ENCODE measurements at regions not wholly inside any gene's neighbourhood (a gene's known extent, or its start where the extent isn't known, plus 50 kb on each side); places are given as distances from the start of the nearest gene placed in this dataset.

GRCh38 chr3:86838927-86839326 lies 152.0 kb downstream of the VGLL3 start:
- H3K9ac ChIP-seq (ENCODE audit: insufficient read depth, low read length) = no peak overlapping the region
- TF ChIP-seq CTCF (conservative IDR thresholded peaks at IDR 0.05 in 1 of 2, IDR thresholded peaks at IDR 0.05 in 1 of 2; ENCODE audit: low read depth in 1 of 2, low read length in 2 of 2) (no peak), EZH2 (IDR thresholded peaks at IDR 0.05; ENCODE audit: low read length, missing control alignments) (no peak)
- H3K27me3 ChIP-seq (ENCODE audit: control insufficient read depth, insufficient read depth, low read length) = no peaks in the 10 kb centered on the region
- H3K79me2 ChIP-seq (ENCODE audit: control insufficient read depth, insufficient read depth, low read length) = no peaks in the 10 kb centered on the region
- H3K27ac ChIP-seq (ENCODE audit: insufficient read depth, low read length) = no peak overlapping the region
- no peaks in the 10 kb centered on the region for H3K9me3 ChIP-seq (ENCODE audit: control insufficient read depth, insufficient read depth, low read depth, low read length)
- H3K4me3 ChIP-seq (replicated peaks in 1 of 4; ENCODE audit: control extremely low read depth in 1 of 4, insufficient read depth in 1 of 4, low read depth in 3 of 4, low read length in 4 of 4) = no peak overlapping the region
- DNase-seq (ENCODE audit: low read depth in 2 of 2) = no peak
- no peaks in the 10 kb centered on the region for H3K4me1 ChIP-seq (ENCODE audit: control insufficient read depth, extremely low read depth, insufficient read depth, low read length)
- no peaks in the 10 kb centered on the region for H4K20me1 ChIP-seq (ENCODE audit: control insufficient read depth, extremely low read depth, insufficient read depth, low read length)
- H3K36me3 ChIP-seq (ENCODE audit: control insufficient read depth, insufficient read depth, low read length) = no peaks in the 10 kb centered on the region
- no peak overlapping the region for H2AFZ ChIP-seq (ENCODE audit: low read length)
- no peak overlapping the region for H3K4me2 ChIP-seq (ENCODE audit: extremely low read depth, insufficient read depth, low read length)

GRCh38 chr3:86837871-86838270 lies 153.1 kb downstream of the VGLL3 start:
- H3K36me3 ChIP-seq (ENCODE audit: control insufficient read depth, insufficient read depth, low read length) = no peaks in the 10 kb centered on the region
- no peaks in the 10 kb centered on the region for H3K27me3 ChIP-seq (ENCODE audit: control insufficient read depth, insufficient read depth, low read length)
- no peaks in the 10 kb centered on the region for H3K79me2 ChIP-seq (ENCODE audit: control insufficient read depth, insufficient read depth, low read length)
- no peaks in the 10 kb centered on the region for H3K4me1 ChIP-seq (ENCODE audit: control insufficient read depth, extremely low read depth, insufficient read depth, low read length)
- no peak overlapping the region for H3K4me3 ChIP-seq (replicated peaks in 1 of 4; ENCODE audit: control extremely low read depth in 1 of 4, insufficient read depth in 1 of 4, low read depth in 3 of 4, low read length in 4 of 4)
- no peak overlapping the region for H3K9ac ChIP-seq (ENCODE audit: insufficient read depth, low read length)
- H3K9me3 ChIP-seq (ENCODE audit: control insufficient read depth, insufficient read depth, low read depth, low read length) = no peaks in the 10 kb centered on the region
- no peak overlapping the region for H3K4me2 ChIP-seq (ENCODE audit: extremely low read depth, insufficient read depth, low read length)
- no peaks in the 10 kb centered on the region for H4K20me1 ChIP-seq (ENCODE audit: control insufficient read depth, extremely low read depth, insufficient read depth, low read length)
- peak; percentile 7 to 40 for DNase-seq (ENCODE audit: low read depth in 2 of 2)
- H2AFZ ChIP-seq (ENCODE audit: low read length) = no peak overlapping the region
- H3K27ac ChIP-seq (ENCODE audit: insufficient read depth, low read length) = no peak overlapping the region
- no peak for TF ChIP-seq EZH2 (IDR thresholded peaks at IDR 0.05; ENCODE audit: low read length, missing control alignments)
- TF ChIP-seq CTCF (conservative IDR thresholded peaks at IDR 0.05 in 1 of 2, IDR thresholded peaks at IDR 0.05 in 1 of 2; ENCODE audit: low read depth in 1 of 2, low read length in 2 of 2) = no peak

- Histone ChIP-seq H4K20me1 (ENCODE audit: control insufficient read depth, extremely low read depth, insufficient read depth, low read length) (no peaks in the 10 kb centered on the region), H3K36me3 (ENCODE audit: control insufficient read depth, insufficient read depth, low read length) (no peaks in the 10 kb centered on the region), H3K4me2 (ENCODE audit: extremely low read depth, insufficient read depth, low read length) (peak overlapping the region; percentile 35), H2AFZ (ENCODE audit: low read length) (no peak overlapping the region), H3K79me2 (ENCODE audit: control insufficient read depth, insufficient read depth, low read length) (no peaks in the 10 kb centered on the region), H3K9me3 (ENCODE audit: control insufficient read depth, insufficient read depth, low read depth, low read length) (no peaks in the 10 kb centered on the region), H3K4me3 (replicated peaks in 1 of 4; ENCODE audit: control extremely low read depth in 1 of 4, insufficient read depth in 1 of 4, low read depth in 3 of 4, low read length in 4 of 4) (no peak overlapping the region), H3K9ac (ENCODE audit: insufficient read depth, low read length) (no peak overlapping the region), H3K27me3 (ENCODE audit: control insufficient read depth, insufficient read depth, low read length) (no peaks in the 10 kb centered on the region), H3K27ac (ENCODE audit: insufficient read depth, low read length) (no peak overlapping the region), H3K4me1 (ENCODE audit: control insufficient read depth, extremely low read depth, insufficient read depth, low read length) (no peaks in the 10 kb centered on the region)
- no peak for TF ChIP-seq CTCF (conservative IDR thresholded peaks at IDR 0.05 in 1 of 2, IDR thresholded peaks at IDR 0.05 in 1 of 2; ENCODE audit: low read depth in 1 of 2, low read length in 2 of 2)
- DNase-seq (ENCODE audit: low read depth in 2 of 2) = peak; percentile 80 to 84
Observed at GRCh38 chr3:86830566-86830965, 160.4 kb downstream of the VGLL3 start.
